GM23338 (cell line): ENCODE measurements at regions not wholly inside any gene's neighbourhood (a gene's known extent, or its start where the extent isn't known, plus 50 kb on each side); places are given as distances from the start of the nearest gene placed in this dataset.

Source experiments
- ATAC-seq: fragments of 200-7000 bp; cut with Tn5 transposase; 3 replicates; pipeline ENCODE4 v1.9.1; 2020
- DNase-seq: peaks from one replicate; pipeline ENCODE4 v3.0.0-alpha.2; 2015; ENCODE audit warnings: low spot score
- H2AFZ ChIP-seq: fragments of 200-600 bp; sonication (generic); 2 replicates; pipeline ENCODE4 v1.8.0; 2016; ENCODE audit warnings: antibody characterized with exemption, mild to moderate bottlenecking, moderate library complexity
- H3F3A ChIP-seq: fragments of 200-600 bp; sonication (generic); replicated peaks from 2 replicates; pipeline ENCODE4 v1.8.0; 2017; ENCODE audit warnings: antibody characterized with exemption, mixed run types, low read depth
- H3K27ac ChIP-seq: fragments of 200-600 bp; sonication (generic); 2 replicates; pipeline ENCODE4 v1.6.1; 2016; ENCODE audit warnings: low read depth
- H3K27me3 ChIP-seq: fragments of 200-600 bp; sonication (generic); 2 replicates; pipeline ENCODE4 v1.8.0; 2016; ENCODE audit warnings: mild to moderate bottlenecking, mixed run types, moderate library complexity; ENCODE audit not compliant: insufficient read depth
- H3K36me3 ChIP-seq: fragments of 200-600 bp; sonication (generic); 2 replicates; pipeline ENCODE4 v1.8.0; 2016; ENCODE audit warnings: mild to moderate bottlenecking; ENCODE audit not compliant: insufficient read depth
- H3K4me1 ChIP-seq: fragments of 200-600 bp; sonication (generic); 2 replicates; pipeline ENCODE4 v1.8.0; 2016; ENCODE audit warnings: mild to moderate bottlenecking, moderate library complexity; ENCODE audit not compliant: insufficient read depth
- H3K4me2 ChIP-seq: fragments of 200-600 bp; sonication (generic); 2 replicates; pipeline ENCODE4 v1.7.1; 2017; ENCODE audit warnings: mixed run types
- H3K4me3 ChIP-seq: fragments of 200-600 bp; sonication (generic); 2 replicates; pipeline ENCODE4 v1.6.1; 2016; ENCODE audit warnings: mixed run types
- H3K79me2 ChIP-seq: fragments of 200-600 bp; sonication (generic); replicated peaks from 2 replicates; pipeline ENCODE4 v1.8.0; 2017; ENCODE audit warnings: mild to moderate bottlenecking; ENCODE audit not compliant: insufficient read depth
- H3K9me2 ChIP-seq: fragments of 200-600 bp; sonication (generic); 2 replicates; pipeline ENCODE4 v1.8.0; 2017; ENCODE audit not compliant: insufficient read depth
- H4K20me1 ChIP-seq: fragments of 200-600 bp; sonication (generic); replicated peaks from 2 replicates; pipeline ENCODE4 v1.8.0; 2017; ENCODE audit warnings: mild to moderate bottlenecking; ENCODE audit not compliant: insufficient read depth
- H3K27ac Mint-ChIP-seq: 2 replicates; pipeline ENCODE4 v1.8.0; 2020; ENCODE audit warnings: inconsistent platforms, mild to moderate bottlenecking, moderate library complexity, mixed read lengths
- H3K27me3 Mint-ChIP-seq: 3 replicates; pipeline ENCODE4 v1.8.0; 2022; ENCODE audit warnings: low read depth, mild to moderate bottlenecking, moderate library complexity, mixed read lengths, inconsistent platforms; ENCODE audit not compliant: insufficient read depth, poor library complexity
- H3K36me3 Mint-ChIP-seq: 3 replicates; pipeline ENCODE4 v1.8.0; 2021; ENCODE audit warnings: low read depth, mild to moderate bottlenecking, inconsistent platforms, moderate library complexity, mixed read lengths
- H3K4me1 Mint-ChIP-seq: 3 replicates; pipeline ENCODE4 v1.8.0; 2020; ENCODE audit warnings: mild to moderate bottlenecking, inconsistent platforms, mixed read lengths
- H3K4me3 Mint-ChIP-seq: 3 replicates; pipeline ENCODE4 v1.8.0; 2021; ENCODE audit warnings: moderate library complexity, mild to moderate bottlenecking, inconsistent platforms, mixed read lengths
- H3K9me3 Mint-ChIP-seq: 3 replicates; pipeline ENCODE4 v1.8.0; 2020; ENCODE audit warnings: moderate library complexity, mild to moderate bottlenecking, inconsistent platforms, mixed read lengths
- EZH2phosphoT487 ChIP-seq: fragments of 200-600 bp; sonication (generic); IDR thresholded peaks from one replicate; pipeline ENCODE4 v1.8.1; 2018; ENCODE audit warnings: antibody characterized with exemption; ENCODE audit not compliant: unreplicated experiment
- NANOG ChIP-seq: IDR thresholded peaks from 2 replicates; pipeline ENCODE4 v1.6.1; 2016; ENCODE audit warnings: antibody characterized with exemption, borderline replicate concordance
- POLR2AphosphoS5 ChIP-seq: IDR thresholded peaks from 2 replicates; pipeline ENCODE4 v1.6.1; 2016; ENCODE audit warnings: antibody characterized with exemption, low read depth
- REST ChIP-seq: IDR thresholded peaks from one replicate; pipeline ENCODE4 v1.6.1; 2018; ENCODE audit warnings: antibody characterized with exemption; ENCODE audit not compliant: unreplicated experiment
- TF ChIP-seq, protein P1 (sequence below): fragments of 250-450 bp; sonication (Bioruptor Pico); IDR thresholded peaks from 2 replicates; pipeline ENCODE4 v1.5.0; 2020; ENCODE audit warnings: mild to moderate bottlenecking, moderate library complexity

- DNase-seq: peak; percentile 34
- H3K27ac ChIP-seq: no peak overlapping the region
- no peaks in the 10 kb centered on the region for H4K20me1 ChIP-seq
- no peak for ATAC-seq
- H3K4me2 ChIP-seq: no peak overlapping the region
- Mint-ChIP-seq H3K27me3 (no peaks in the 10 kb centered on the region), H3K4me1 (no peaks in the 10 kb centered on the region), H3K27ac (no peak overlapping the region), H3K9me3 (peaks cover 56% of the 10 kb centered on the region), H3K4me3 (no peak overlapping the region), H3K36me3 (peaks cover 32% of the 10 kb centered on the region)
- H3K79me2 ChIP-seq: no peaks in the 10 kb centered on the region
- peaks cover 7% of the 10 kb centered on the region; the same call in 1 of the 2 replicates for H3K36me3 ChIP-seq
- H2AFZ ChIP-seq: no peak overlapping the region
- no peaks in the 10 kb centered on the region for H3K4me1 ChIP-seq
- TF ChIP-seq NANOG (no peak), EZH2phosphoT487 (no peak), REST (no peak), POLR2AphosphoS5 (no peak)
- TF ChIP-seq, protein P1, sequence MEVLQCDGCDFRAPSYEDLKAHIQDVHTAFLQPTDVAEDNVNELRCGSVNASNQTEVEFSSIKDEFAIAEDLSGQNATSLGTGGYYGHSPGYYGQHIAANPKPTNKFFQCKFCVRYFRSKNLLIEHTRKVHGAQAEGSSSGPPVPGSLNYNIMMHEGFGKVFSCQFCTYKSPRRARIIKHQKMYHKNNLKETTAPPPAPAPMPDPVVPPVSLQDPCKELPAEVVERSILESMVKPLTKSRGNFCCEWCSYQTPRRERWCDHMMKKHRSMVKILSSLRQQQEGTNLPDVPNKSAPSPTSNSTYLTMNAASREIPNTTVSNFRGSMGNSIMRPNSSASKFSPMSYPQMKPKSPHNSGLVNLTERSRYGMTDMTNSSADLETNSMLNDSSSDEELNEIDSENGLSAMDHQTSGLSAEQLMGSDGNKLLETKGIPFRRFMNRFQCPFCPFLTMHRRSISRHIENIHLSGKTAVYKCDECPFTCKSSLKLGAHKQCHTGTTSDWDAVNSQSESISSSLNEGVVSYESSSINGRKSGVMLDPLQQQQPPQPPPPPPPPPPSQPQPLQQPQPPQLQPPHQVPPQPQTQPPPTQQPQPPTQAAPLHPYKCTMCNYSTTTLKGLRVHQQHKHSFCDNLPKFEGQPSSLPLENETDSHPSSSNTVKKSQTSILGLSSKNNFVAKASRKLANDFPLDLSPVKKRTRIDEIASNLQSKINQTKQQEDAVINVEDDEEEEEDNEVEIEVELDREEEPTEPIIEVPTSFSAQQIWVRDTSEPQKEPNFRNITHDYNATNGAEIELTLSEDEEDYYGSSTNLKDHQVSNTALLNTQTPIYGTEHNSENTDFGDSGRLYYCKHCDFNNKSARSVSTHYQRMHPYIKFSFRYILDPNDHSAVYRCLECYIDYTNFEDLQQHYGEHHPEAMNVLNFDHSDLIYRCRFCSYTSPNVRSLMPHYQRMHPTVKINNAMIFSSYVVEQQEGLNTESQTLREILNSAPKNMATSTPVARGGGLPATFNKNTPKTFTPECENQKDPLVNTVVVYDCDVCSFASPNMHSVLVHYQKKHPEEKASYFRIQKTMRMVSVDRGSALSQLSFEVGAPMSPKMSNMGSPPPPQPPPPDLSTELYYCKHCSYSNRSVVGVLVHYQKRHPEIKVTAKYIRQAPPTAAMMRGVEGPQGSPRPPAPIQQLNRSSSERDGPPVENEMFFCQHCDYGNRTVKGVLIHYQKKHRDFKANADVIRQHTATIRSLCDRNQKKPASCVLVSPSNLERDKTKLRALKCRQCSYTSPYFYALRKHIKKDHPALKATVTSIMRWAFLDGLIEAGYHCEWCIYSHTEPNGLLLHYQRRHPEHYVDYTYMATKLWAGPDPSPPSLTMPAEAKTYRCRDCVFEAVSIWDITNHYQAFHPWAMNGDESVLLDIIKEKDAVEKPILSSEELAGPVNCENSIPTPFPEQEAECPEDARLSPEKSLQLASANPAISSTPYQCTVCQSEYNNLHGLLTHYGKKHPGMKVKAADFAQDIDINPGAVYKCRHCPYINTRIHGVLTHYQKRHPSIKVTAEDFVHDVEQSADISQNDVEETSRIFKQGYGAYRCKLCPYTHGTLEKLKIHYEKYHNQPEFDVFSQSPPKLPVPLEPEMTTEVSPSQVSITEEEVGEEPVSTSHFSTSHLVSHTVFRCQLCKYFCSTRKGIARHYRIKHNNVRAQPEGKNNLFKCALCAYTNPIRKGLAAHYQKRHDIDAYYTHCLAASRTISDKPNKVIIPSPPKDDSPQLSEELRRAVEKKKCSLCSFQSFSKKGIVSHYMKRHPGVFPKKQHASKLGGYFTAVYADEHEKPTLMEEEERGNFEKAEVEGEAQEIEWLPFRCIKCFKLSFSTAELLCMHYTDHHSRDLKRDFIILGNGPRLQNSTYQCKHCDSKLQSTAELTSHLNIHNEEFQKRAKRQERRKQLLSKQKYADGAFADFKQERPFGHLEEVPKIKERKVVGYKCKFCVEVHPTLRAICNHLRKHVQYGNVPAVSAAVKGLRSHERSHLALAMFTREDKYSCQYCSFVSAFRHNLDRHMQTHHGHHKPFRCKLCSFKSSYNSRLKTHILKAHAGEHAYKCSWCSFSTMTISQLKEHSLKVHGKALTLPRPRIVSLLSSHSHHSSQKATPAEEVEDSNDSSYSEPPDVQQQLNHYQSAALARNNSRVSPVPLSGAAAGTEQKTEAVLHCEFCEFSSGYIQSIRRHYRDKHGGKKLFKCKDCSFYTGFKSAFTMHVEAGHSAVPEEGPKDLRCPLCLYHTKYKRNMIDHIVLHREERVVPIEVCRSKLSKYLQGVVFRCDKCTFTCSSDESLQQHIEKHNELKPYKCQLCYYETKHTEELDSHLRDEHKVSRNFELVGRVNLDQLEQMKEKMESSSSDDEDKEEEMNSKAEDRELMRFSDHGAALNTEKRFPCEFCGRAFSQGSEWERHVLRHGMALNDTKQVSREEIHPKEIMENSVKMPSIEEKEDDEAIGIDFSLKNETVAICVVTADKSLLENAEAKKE (CRISPR knock-in tag): no peak
- no peaks in the 10 kb centered on the region for H3F3A ChIP-seq
- no peak overlapping the region for H3K4me3 ChIP-seq
- no peaks in the 10 kb centered on the region for H3K27me3 ChIP-seq
- H3K9me2 ChIP-seq: no peaks in the 10 kb centered on the region; the same call in 1 of the 2 replicates
Observed at GRCh38 chr4:32645653-32646052, 1925.5 kb downstream of the PCDH7 start.
